ENCODE measurements at regions not wholly inside any gene's neighbourhood (a gene's known extent, or its start where the extent isn't known, plus 50 kb on each side); places are given as distances from the start of the nearest gene placed in this dataset.

GRCh38 chr17:71063559-71063958 lies 894.2 kb downstream of the KCNJ2 start:
- TF ChIP-seq CTCF (IDR thresholded peaks at IDR 0.05; ENCODE audit: poor library complexity) (no peak), EZH2phosphoT487 (IDR thresholded peaks at IDR 0.05; ENCODE audit: low read depth, severe bottlenecking, unreplicated experiment) (no peak), EZH2 (IDR thresholded peaks at IDR 0.05; ENCODE audit: borderline replicate concordance) (no peak)

Measured in hepatocyte (in vitro differentiated cells).